Bronchial epithelial cell (primary cell): ENCODE measurements at regions not wholly inside any gene's neighbourhood (a gene's known extent, or its start where the extent isn't known, plus 50 kb on each side); places are given as distances from the start of the nearest gene placed in this dataset.
A peak's percentile ranks its signal among the peaks of the same experiment; 100 is the strongest.

ENCODE experiments used
- DNase-seq: peaks from one replicate; pipeline ENCODE4 v3.0.0-alpha.2; 2010; ENCODE audit warnings: low read depth
- FAIRE-seq: peaks from 2 replicates; lab custom pipeline; 2011; peaks lifted over from hg19 to GRCh38; lab: Jason Lieb, UNC
- H3K27me3 ChIP-seq: 2 replicates; pipeline ENCODE4 v1.5.1; 2011; ENCODE audit warnings: low read length; ENCODE audit not compliant: control insufficient read depth, insufficient read depth
- H3K36me3 ChIP-seq: 2 replicates; pipeline ENCODE4 v1.5.1; 2011; ENCODE audit warnings: low read length; ENCODE audit not compliant: control insufficient read depth, insufficient read depth
- H3K4me3 ChIP-seq: 2 replicates; pipeline ENCODE4 v1.5.1; 2011; ENCODE audit warnings: mild to moderate bottlenecking, low read depth, low read length, control low read depth
- CTCF ChIP-seq: IDR thresholded peaks from 2 replicates; pipeline ENCODE4 v1.5.1; 2011; ENCODE audit warnings: mild to moderate bottlenecking, moderate library complexity, low read length, control low read depth, inconsistent platforms; ENCODE audit not compliant: insufficient read depth, severe bottlenecking

- TF ChIP-seq CTCF, result no peak
- FAIRE-seq, result no peak
- no peaks in the 10 kb centered on the region for H3K36me3 ChIP-seq
- H3K4me3 ChIP-seq, result no peak overlapping the region
- H3K27me3 ChIP-seq, result no peaks in the 10 kb centered on the region
- peak; percentile 53 for DNase-seq
These were observed 52.5 kb upstream of the TINAGL1 start for GRCh38 chr1:31523769-31524168.

- no peak for DNase-seq
- Histone ChIP-seq H3K36me3 (no peaks in the 10 kb centered on the region), H3K4me3 (no peak overlapping the region), H3K27me3 (no peaks in the 10 kb centered on the region)
- TF ChIP-seq CTCF, result no peak
- FAIRE-seq, result no peak
These were observed 52.0 kb upstream of the TINAGL1 start for GRCh38 chr1:31524186-31524901.
